ENCODE measurements at regions not wholly inside any gene's neighbourhood (a gene's known extent, or its start where the extent isn't known, plus 50 kb on each side); places are given as distances from the start of the nearest gene placed in this dataset.

GRCh38 chr13:100913143-100913542, 238.5 kb upstream of the TMTC4 start:
- Histone ChIP-seq H3K56ac (ENCODE audit: extremely low read depth, insufficient read depth, low read length) (no peak overlapping the region), H3K9me1 (ENCODE audit: insufficient read depth, low read length) (no peaks in the 10 kb centered on the region), H3K27ac (ENCODE audit: insufficient read depth, low read length) (no peak overlapping the region), H3K4ac (ENCODE audit: low read depth, low read length) (no peak overlapping the region), H3K4me2 (ENCODE audit: low read depth, low read length) (no peak overlapping the region), H4K91ac (ENCODE audit: insufficient read depth, low read depth, low read length) (no peak overlapping the region), H4K8ac (ENCODE audit: low read depth in 2 of 2, low read length in 2 of 2) (no peak overlapping the region), H3K14ac (replicated peaks; ENCODE audit: low read depth, low read length) (no peak overlapping the region), H3K23ac (ENCODE audit: low read depth, low read length) (no peak overlapping the region), H4K20me1 (ENCODE audit: insufficient read depth, low read length) (no peaks in the 10 kb centered on the region), H3K9me3 (ENCODE audit: control insufficient read depth, insufficient read depth, low read length) (no peaks in the 10 kb centered on the region), H3K18ac (ENCODE audit: low read depth, low read length) (no peak overlapping the region), H4K5ac (ENCODE audit: low read depth, low read length) (no peak overlapping the region), H2BK15ac (ENCODE audit: low read depth, low read length) (no peak overlapping the region), H2AFZ (replicated peaks; ENCODE audit: low read length, poor library complexity) (no peak overlapping the region), H2AK9ac (replicated peaks; ENCODE audit: low read depth, low read length, poor library complexity) (no peak overlapping the region), H2BK20ac (ENCODE audit: low read depth, low read length) (no peak overlapping the region; the same call in 1 of the 2 replicates), H2BK5ac (ENCODE audit: low read depth, low read length, poor library complexity, severe bottlenecking) (no peak overlapping the region), H3K79me1 (ENCODE audit: low read depth in 1 of 2, low read length in 2 of 2) (no peaks in the 10 kb centered on the region), H3K4me3 (ENCODE audit: insufficient read depth, low read depth, low read length) (no peak overlapping the region), H2BK120ac (ENCODE audit: low read depth, low read length) (no peak overlapping the region), H3K4me1 (ENCODE audit: control insufficient read depth, insufficient read depth, low read length) (no peaks in the 10 kb centered on the region), H2AK5ac (ENCODE audit: low read depth, low read length) (no peak overlapping the region), H3K9ac (ENCODE audit: low read depth, low read length) (no peak overlapping the region), H3K36me3 (ENCODE audit: control insufficient read depth, insufficient read depth, low read length) (no peaks in the 10 kb centered on the region), H3K27me3 (ENCODE audit: control insufficient read depth, insufficient read depth, low read length) (no peaks in the 10 kb centered on the region; the same call in 1 of the 2 replicates)
- dilution Hi-C loops (cut with HindIII; ENCODE audit: low sequenced_read_pairs, unreplicated experiment), result no loop called here
- TF ChIP-seq RFX5 (IDR thresholded peaks at IDR 0.05; ENCODE audit: low read depth, low read length) (no peak), SMC3 (IDR thresholded peaks at IDR 0.05; ENCODE audit: low read depth, low read length) (no peak), CEBPB (IDR thresholded peaks at IDR 0.05; ENCODE audit: low read depth, low read length) (no peak), MAZ (IDR thresholded peaks at IDR 0.05; ENCODE audit: borderline replicate concordance, low read depth, low read length) (no peak), MAFK (IDR thresholded peaks at IDR 0.05; ENCODE audit: low read depth, low read length) (no peak), BHLHE40 (IDR thresholded peaks at IDR 0.05; ENCODE audit: low read depth, low read length) (no peak), FOS (IDR thresholded peaks at IDR 0.05; ENCODE audit: low read depth, low read length) (no peak)
- ChIA-PET POLR2A (ENCODE audit: unreplicated experiment) (no interaction called here), CTCF (no interaction called here)
- intact Hi-C loops (cut with micrococcal nuclease), result no loop called here
- in situ Hi-C loops (cut with MboI; ENCODE audit: low sequenced_read_pairs), result no loop called here
- WGBS, 2 experiments (ENCODE audit: extremely low coverage in 2 of 2, insufficient read length in 1 of 2), result no CpG with 5 or more reads among the region's 6 CpGs
- ATAC-seq (ENCODE audit: low read depth), result peak; percentile 42; the same call in 1 of the 2 replicates
- DNase-seq, result peak; percentile 10
- BruUV-seq (replicated peaks), result no TSS peak
